H1 (cell line): ENCODE measurements at regions not wholly inside any gene's neighbourhood (a gene's known extent, or its start where the extent isn't known, plus 50 kb on each side); places are given as distances from the start of the nearest gene placed in this dataset.

Experiments used
- EZH2 ChIP-seq: fragments of 200-600 bp; sonication (generic); IDR thresholded peaks from 2 replicates; pipeline ENCODE4 v1.7.1; 2012; ENCODE audit warnings: low read depth, mild to moderate bottlenecking, moderate library complexity, low read length, inconsistent platforms; ENCODE audit not compliant: severe bottlenecking
- KDM5A ChIP-seq: fragments of 200-600 bp; IDR thresholded peaks from 2 replicates; pipeline ENCODE4 v1.7.1; 2012; ENCODE audit warnings: mild to moderate bottlenecking, low read length, inconsistent platforms, mixed read lengths
- SIRT6 ChIP-seq: IDR thresholded peaks from one replicate; pipeline ENCODE4 v1.7.1; 2012; ENCODE audit warnings: low read length, inconsistent platforms
- TF ChIP-seq, protein P1 (sequence below): fragments of 300-600 bp; sonication (generic); IDR thresholded peaks from 2 replicates; pipeline ENCODE4 v1.7.1; 2012; ENCODE audit warnings: low read length, moderate library complexity, mild to moderate bottlenecking, inconsistent platforms; ENCODE audit not compliant: insufficient replicate concordance

DNA sequence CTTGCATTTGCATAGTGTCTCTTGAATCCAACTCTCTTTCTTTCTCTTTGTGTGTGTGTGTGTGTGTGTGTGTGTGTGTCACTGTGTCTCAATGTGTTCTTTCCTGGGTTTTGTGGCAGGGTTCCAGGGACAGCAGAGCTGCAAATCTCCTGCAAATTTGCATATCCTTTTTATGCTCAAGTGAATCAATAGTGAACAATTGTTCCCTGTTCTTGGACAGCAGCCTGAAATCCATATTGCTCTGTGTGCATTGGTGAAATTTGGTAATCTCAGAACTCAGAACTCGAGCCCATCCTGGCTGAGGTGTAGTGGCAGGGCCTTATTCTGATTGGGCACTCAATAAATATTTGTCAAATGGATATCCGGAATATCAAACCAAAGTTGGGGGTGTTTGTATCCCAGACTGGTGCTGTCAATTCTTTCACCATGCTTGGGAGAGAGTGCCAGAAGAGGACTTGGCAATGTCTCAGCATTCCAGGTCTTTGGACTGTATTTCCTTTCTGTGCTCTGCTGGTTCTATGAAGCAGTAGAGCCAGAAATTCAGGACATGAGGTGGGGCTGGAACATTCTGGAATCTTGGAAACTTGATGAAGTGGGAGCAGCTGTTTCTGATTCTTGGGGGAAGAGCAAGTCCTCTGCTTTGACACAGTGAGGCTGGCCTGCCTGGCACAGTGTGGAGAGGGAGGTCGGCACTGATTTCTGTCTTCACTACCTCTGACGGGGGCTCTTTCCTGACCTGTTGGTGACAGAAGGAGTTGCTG is 380.6 kb upstream of the C2CD4B start (continued):
- TF ChIP-seq, protein P1, sequence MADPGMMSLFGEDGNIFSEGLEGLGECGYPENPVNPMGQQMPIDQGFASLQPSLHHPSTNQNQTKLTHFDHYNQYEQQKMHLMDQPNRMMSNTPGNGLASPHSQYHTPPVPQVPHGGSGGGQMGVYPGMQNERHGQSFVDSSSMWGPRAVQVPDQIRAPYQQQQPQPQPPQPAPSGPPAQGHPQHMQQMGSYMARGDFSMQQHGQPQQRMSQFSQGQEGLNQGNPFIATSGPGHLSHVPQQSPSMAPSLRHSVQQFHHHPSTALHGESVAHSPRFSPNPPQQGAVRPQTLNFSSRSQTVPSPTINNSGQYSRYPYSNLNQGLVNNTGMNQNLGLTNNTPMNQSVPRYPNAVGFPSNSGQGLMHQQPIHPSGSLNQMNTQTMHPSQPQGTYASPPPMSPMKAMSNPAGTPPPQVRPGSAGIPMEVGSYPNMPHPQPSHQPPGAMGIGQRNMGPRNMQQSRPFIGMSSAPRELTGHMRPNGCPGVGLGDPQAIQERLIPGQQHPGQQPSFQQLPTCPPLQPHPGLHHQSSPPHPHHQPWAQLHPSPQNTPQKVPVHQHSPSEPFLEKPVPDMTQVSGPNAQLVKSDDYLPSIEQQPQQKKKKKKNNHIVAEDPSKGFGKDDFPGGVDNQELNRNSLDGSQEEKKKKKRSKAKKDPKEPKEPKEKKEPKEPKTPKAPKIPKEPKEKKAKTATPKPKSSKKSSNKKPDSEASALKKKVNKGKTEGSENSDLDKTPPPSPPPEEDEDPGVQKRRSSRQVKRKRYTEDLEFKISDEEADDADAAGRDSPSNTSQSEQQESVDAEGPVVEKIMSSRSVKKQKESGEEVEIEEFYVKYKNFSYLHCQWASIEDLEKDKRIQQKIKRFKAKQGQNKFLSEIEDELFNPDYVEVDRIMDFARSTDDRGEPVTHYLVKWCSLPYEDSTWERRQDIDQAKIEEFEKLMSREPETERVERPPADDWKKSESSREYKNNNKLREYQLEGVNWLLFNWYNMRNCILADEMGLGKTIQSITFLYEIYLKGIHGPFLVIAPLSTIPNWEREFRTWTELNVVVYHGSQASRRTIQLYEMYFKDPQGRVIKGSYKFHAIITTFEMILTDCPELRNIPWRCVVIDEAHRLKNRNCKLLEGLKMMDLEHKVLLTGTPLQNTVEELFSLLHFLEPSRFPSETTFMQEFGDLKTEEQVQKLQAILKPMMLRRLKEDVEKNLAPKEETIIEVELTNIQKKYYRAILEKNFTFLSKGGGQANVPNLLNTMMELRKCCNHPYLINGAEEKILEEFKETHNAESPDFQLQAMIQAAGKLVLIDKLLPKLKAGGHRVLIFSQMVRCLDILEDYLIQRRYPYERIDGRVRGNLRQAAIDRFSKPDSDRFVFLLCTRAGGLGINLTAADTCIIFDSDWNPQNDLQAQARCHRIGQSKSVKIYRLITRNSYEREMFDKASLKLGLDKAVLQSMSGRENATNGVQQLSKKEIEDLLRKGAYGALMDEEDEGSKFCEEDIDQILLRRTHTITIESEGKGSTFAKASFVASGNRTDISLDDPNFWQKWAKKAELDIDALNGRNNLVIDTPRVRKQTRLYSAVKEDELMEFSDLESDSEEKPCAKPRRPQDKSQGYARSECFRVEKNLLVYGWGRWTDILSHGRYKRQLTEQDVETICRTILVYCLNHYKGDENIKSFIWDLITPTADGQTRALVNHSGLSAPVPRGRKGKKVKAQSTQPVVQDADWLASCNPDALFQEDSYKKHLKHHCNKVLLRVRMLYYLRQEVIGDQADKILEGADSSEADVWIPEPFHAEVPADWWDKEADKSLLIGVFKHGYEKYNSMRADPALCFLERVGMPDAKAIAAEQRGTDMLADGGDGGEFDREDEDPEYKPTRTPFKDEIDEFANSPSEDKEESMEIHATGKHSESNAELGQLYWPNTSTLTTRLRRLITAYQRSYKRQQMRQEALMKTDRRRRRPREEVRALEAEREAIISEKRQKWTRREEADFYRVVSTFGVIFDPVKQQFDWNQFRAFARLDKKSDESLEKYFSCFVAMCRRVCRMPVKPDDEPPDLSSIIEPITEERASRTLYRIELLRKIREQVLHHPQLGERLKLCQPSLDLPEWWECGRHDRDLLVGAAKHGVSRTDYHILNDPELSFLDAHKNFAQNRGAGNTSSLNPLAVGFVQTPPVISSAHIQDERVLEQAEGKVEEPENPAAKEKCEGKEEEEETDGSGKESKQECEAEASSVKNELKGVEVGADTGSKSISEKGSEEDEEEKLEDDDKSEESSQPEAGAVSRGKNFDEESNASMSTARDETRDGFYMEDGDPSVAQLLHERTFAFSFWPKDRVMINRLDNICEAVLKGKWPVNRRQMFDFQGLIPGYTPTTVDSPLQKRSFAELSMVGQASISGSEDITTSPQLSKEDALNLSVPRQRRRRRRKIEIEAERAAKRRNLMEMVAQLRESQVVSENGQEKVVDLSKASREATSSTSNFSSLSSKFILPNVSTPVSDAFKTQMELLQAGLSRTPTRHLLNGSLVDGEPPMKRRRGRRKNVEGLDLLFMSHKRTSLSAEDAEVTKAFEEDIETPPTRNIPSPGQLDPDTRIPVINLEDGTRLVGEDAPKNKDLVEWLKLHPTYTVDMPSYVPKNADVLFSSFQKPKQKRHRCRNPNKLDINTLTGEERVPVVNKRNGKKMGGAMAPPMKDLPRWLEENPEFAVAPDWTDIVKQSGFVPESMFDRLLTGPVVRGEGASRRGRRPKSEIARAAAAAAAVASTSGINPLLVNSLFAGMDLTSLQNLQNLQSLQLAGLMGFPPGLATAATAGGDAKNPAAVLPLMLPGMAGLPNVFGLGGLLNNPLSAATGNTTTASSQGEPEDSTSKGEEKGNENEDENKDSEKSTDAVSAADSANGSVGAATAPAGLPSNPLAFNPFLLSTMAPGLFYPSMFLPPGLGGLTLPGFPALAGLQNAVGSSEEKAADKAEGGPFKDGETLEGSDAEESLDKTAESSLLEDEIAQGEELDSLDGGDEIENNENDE = no peak
- TF ChIP-seq KDM5A (no peak), SIRT6 (no peak), EZH2 (no peak)
- TF ChIP-seq, all 59 proteins: peak for 0
